Right atrium auricular region (tissue), 2 donors: ENCODE measurements at regions not wholly inside any gene's neighbourhood (a gene's known extent, or its start where the extent isn't known, plus 50 kb on each side); places are given as distances from the start of the nearest gene placed in this dataset.

Experiments used
- DNase-seq: peaks from one replicate; pipeline ENCODE4 v3.0.0-alpha.2; 2019; ENCODE audit warnings: low spot score
- H3K27ac ChIP-seq, 2 donors: fragments of 200-600 bp; sonication (generic); 1 replicate in 1 of 2; 2 replicates in 1 of 2; pipeline ENCODE4 v1.5.1; 2016 to 2019
- H3K27me3 ChIP-seq, 2 donors: fragments of 200-600 bp; sonication (generic); one replicate each; pipeline versions ENCODE4 v1.5.1 to v1.6.0; 2017 to 2019
- H3K36me3 ChIP-seq: fragments of 200-600 bp; sonication (generic); one replicate; pipeline ENCODE4 v1.5.1; 2016
- H3K4me1 ChIP-seq, 2 donors: fragments of 200-600 bp; sonication (generic); one replicate each; pipeline versions ENCODE4 v1.5.1 to v1.6.0; 2017 to 2019
- H3K4me3 ChIP-seq, 2 donors: fragments of 200-600 bp; sonication (generic); 1 replicate in 1 of 2; 2 replicates in 1 of 2; pipeline ENCODE4 v1.5.1; 2017 to 2019; ENCODE audit warnings: mild to moderate bottlenecking in 1 of 2, moderate library complexity in 1 of 2
- H3K9me3 ChIP-seq, 2 donors: fragments of 200-600 bp; sonication (generic); one replicate each; pipeline ENCODE4 v1.5.1; 2019
- CTCF ChIP-seq, 2 donors: fragments of 200-600 bp; sonication (generic); IDR thresholded peaks; one replicate each; pipeline ENCODE4 v1.5.1; 2019; ENCODE audit warnings: antibody characterized with exemption in 2 of 2

GRCh38 chrX:42902513-42902912 is 124.5 kb upstream of the PPP1R2C start:
- no peak overlapping the region for H3K27ac ChIP-seq
- H3K9me3 ChIP-seq, result no peaks in the 10 kb centered on the region
- H3K4me3 ChIP-seq, result no peak overlapping the region
- H3K27me3 ChIP-seq, result no peaks in the 10 kb centered on the region
- no peak for DNase-seq
- no peaks in the 10 kb centered on the region for H3K36me3 ChIP-seq
- TF ChIP-seq CTCF (IDR thresholded peaks at IDR 0.05), result no peak
- no peaks in the 10 kb centered on the region for H3K4me1 ChIP-seq

GRCh38 chrX:42920752-42921151 is 142.8 kb upstream of the PPP1R2C start:
- Histone ChIP-seq H3K4me3 (no peak overlapping the region), H3K9me3 (no peaks in the 10 kb centered on the region), H3K4me1 (no peaks in the 10 kb centered on the region), H3K27me3 (no peaks in the 10 kb centered on the region), H3K36me3 (no peaks in the 10 kb centered on the region), H3K27ac (no peak overlapping the region)
- no peak for TF ChIP-seq CTCF (IDR thresholded peaks at IDR 0.05)
- DNase-seq, result no peak

GRCh38 chrX:42930071-42930470 is 152.1 kb upstream of the PPP1R2C start:
- no peak for DNase-seq

GRCh38 chrX:42930951-42931350 is 153.0 kb upstream of the PPP1R2C start:
- DNase-seq, result no peak
- no peak overlapping the region for H3K4me3 ChIP-seq
- no peak overlapping the region for H3K27ac ChIP-seq
- no peaks in the 10 kb centered on the region for H3K9me3 ChIP-seq
- no peak for TF ChIP-seq CTCF (IDR thresholded peaks at IDR 0.05)
- no peaks in the 10 kb centered on the region for H3K36me3 ChIP-seq
- no peaks in the 10 kb centered on the region for H3K27me3 ChIP-seq
- no peaks in the 10 kb centered on the region for H3K4me1 ChIP-seq

More at GRCh38 chrX:42930071-42930470, 152.1 kb upstream of the PPP1R2C start:
- Histone ChIP-seq H3K27me3 (no peaks in the 10 kb centered on the region), H3K36me3 (no peaks in the 10 kb centered on the region), H3K4me1 (no peaks in the 10 kb centered on the region), H3K27ac (no peak overlapping the region), H3K9me3 (no peaks in the 10 kb centered on the region), H3K4me3 (no peak overlapping the region)
- TF ChIP-seq CTCF (IDR thresholded peaks at IDR 0.05), result no peak

GRCh38 chrX:42933187-42933586 is 155.2 kb upstream of the PPP1R2C start:
- no peak overlapping the region for H3K4me3 ChIP-seq
- H3K27ac ChIP-seq, result no peak overlapping the region
- H3K4me1 ChIP-seq, result no peaks in the 10 kb centered on the region
- H3K36me3 ChIP-seq, result no peaks in the 10 kb centered on the region
- no peaks in the 10 kb centered on the region for H3K27me3 ChIP-seq
- no peak for DNase-seq
- TF ChIP-seq CTCF (IDR thresholded peaks at IDR 0.05), result no peak
- H3K9me3 ChIP-seq, result no peaks in the 10 kb centered on the region

GRCh38 chrX:42934020-42934726 is 156.2 kb upstream of the PPP1R2C start:
- no peaks in the 10 kb centered on the region for H3K27me3 ChIP-seq
- H3K4me1 ChIP-seq, result no peaks in the 10 kb centered on the region
- no peak for TF ChIP-seq CTCF (IDR thresholded peaks at IDR 0.05)
- H3K27ac ChIP-seq, result no peak overlapping the region
- no peaks in the 10 kb centered on the region for H3K9me3 ChIP-seq
- no peak overlapping the region for H3K4me3 ChIP-seq
- DNase-seq, result no peak
- no peaks in the 10 kb centered on the region for H3K36me3 ChIP-seq
